ENCODE measurements at regions not wholly inside any gene's neighbourhood (a gene's known extent, or its start where the extent isn't known, plus 50 kb on each side); places are given as distances from the start of the nearest gene placed in this dataset.
"Not testable (repeated sequence)": the region's sequence is repeated elsewhere in the genome, so short reads cannot be mapped to it uniquely, and the experiment has no call there.

DNA sequence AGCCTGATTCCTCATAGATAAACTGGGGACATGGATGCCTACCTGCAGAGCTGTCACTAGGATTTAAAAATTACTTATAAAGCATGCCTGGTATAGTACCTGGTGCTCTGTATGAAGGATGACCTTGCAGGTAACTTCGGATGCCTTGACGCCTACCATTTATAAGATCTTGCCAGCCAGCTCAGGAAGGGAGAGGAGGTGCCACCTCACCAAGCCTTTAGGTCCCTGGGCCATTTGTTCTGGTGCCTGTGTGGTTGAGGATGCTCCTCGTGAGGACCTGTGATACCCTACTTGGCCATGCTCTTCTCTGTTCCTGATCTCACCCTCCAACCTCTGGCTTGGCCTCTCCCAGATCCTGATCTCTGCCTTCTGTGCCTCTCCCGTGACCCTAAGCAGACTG lies 85.2 kb downstream of the FDX1 start:
- no peak for DNase-seq

DNA sequence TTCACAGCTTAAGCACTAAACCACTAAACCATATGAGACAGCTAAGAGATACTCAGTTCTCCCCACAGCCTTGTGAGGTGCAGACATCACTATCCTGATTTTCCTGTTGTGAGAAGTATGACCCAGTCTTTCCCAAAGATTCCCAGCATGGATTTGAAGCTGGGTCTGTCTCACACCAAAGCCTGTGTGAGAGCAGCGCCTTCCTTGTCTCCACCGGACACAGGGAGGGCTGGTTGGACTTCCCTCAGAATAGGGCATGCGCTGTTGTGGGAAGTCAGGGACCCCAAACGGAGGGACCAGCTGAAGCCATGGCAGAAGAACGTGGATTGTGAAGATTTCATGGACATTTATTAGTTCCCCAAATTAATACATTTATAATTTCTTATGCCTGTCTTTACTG lies 87.6 kb downstream of the FDX1 start:
- DNase-seq = not testable (repeated sequence)

DNA sequence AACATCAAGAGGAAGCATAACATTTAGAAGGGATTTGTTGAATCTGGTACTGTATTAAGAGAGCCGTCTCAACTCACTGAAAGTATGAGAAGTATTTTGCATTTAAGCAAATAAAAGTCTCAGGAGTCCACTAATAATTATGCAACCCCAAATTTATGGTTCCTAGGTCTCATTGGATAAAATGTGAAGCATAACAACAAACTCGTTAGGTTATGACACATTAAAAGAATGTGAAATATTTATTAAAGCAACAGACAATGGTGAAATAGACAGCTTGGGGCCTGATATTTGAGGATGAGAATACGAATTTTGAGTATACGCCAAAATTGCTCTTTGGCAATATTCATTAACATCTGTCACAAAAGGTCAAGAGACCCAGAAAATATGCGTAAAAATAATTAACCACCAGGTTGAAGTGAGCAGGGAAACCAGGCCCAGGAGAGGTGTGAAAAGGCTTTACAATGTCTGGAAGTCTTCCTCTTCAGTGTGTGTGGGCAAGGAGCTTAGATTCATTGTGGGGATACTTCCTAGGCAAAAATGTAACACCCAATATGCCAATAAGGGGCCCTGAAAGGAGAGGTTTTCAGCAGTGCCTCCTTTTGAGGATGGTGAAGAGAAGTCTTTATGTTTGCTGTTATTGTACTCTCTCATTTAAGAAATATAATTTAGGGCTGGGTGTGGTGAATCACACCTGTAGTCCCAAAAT lies 89.2 kb downstream of the FDX1 start:
- DNase-seq = no peak

DNA sequence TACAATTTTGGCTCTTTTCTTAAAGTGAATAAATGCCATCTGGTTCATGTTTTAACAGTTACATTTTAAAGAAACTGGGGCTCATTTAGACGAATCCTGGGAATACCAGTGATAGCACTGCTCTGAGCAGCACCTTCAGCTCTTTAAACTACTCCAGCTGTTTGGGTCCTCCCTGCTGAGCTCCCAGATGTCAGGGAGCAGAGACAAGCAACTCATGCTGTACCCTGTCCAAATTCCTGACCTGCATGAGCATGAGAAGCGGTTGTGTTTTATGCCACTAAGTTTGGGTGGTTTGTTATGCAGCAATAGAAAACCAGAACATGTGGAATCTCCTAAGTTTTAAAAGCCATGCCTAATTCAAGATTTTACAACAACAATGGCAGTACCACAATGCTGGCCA lies 90.0 kb downstream of the FDX1 start:
- DNase-seq = no peak

DNA sequence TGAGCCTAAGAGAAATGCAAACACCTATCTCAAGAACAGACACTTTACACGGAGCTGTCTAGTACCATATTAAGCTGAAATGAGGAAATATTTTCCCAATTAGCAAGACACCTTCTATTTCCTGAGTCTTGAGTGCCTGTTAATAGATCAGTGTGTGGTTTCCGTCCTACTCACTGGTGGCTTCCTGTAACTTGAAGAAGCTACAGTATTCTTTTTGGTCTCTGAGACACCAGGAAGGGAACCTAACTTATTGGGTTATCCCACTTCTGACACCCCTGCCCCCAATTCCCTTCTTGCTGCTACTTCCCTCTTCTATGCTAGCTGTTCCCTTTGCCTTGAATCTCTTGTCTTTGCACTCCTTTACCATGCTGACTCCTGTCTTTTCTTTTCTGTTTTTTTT lies 92.7 kb downstream of the FDX1 start:
- DNase-seq = peak; percentile 26

DNA sequence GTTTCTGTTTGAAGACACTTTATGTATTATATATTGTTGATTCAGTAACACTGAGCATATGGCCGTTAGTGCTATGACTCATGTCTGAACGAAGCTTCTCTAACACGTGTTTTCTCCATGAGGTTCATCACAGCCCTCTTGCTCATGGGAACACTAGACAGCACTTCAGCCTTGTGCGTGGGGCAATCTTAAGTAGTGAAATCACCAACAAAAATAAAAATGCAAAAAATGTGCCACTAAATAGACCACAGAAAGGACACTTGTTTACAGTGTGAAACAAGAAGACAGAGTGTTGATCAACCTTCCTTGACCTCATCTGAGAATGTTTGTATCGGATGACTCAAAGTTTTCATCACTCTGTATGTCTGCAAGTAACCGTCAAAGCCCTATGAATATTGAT lies 94.5 kb downstream of the FDX1 start:
- DNase-seq = peak; percentile 2

DNA sequence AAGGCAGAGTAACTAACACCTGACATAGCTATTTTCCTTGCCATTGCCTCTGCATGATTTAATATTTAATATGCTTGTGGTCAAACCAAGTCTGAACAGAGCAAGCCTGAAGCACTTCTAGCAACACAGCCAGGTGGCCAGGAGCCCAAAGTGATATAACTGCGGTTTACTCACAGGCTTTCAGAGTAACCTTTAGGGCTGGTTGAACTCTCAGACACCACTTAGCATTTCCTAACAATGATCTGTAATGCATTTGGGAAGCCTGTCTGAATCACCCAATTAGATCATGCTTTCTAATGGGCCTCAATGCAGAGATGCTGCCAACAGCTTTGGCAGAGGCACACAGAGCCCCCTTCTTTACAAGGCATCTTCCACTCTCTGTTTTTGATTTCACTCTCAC lies 96.1 kb downstream of the FDX1 start:
- peak; percentile 1 for DNase-seq

DNA sequence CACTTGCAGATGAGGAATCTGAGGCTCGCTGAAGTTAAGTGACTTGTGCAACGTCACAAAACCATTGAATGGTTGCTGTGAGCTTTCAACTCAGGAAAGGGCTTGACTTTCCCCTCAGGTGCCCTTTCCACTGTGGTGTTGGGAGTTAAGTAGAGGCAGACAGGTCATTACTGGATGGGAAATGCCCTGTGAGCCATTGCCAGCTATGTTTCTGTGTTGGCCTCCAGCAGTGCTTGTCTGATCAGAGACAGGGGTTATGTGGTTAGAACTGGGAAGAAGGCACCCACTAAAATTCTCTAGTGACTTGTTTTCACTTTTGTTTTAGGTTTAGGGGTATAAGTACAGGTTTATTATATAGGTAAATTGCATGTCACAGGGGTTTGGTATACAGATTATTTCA lies 96.6 kb downstream of the FDX1 start:
- peak; percentile 29 for DNase-seq

Measured in CD4-positive, alpha-beta T cell treated with Interleukin-17A for 1 hour (primary cell).